Neural progenitor cell (in vitro differentiated cells): ENCODE measurements at regions not wholly inside any gene's neighbourhood (a gene's known extent, or its start where the extent isn't known, plus 50 kb on each side); places are given as distances from the start of the nearest gene placed in this dataset.

Source experiments
- DNase-seq: peaks from one replicate; pipeline ENCODE4 v3.0.0-alpha.2; 2016; ENCODE audit warnings: low spot score
- H2AFZ ChIP-seq: fragments of 200-600 bp; sonication (generic); replicated peaks from 2 replicates; pipeline ENCODE4 v1.6.1; 2016; ENCODE audit warnings: antibody characterized with exemption
- H3F3A ChIP-seq: fragments of 200-600 bp; sonication (generic); 2 replicates; pipeline ENCODE4 v1.6.1; 2016; ENCODE audit warnings: antibody characterized with exemption, low read depth
- H3K27ac ChIP-seq: fragments of 200-600 bp; sonication (generic); 2 replicates; pipeline ENCODE4 v1.5.1; 2016; ENCODE audit warnings: mild to moderate bottlenecking
- H3K27me3 ChIP-seq: fragments of 200-600 bp; sonication (generic); 2 replicates; pipeline ENCODE4 v1.6.1; 2016; ENCODE audit warnings: mild to moderate bottlenecking, moderate library complexity
- H3K36me3 ChIP-seq: fragments of 200-600 bp; sonication (generic); 2 replicates; pipeline ENCODE4 v1.5.1; 2016
- H3K4me1 ChIP-seq: fragments of 200-600 bp; sonication (generic); 2 replicates; pipeline ENCODE4 v1.6.1; 2016; ENCODE audit warnings: mixed run types
- H3K4me2 ChIP-seq: fragments of 200-600 bp; sonication (generic); 2 replicates; pipeline ENCODE4 v1.6.1; 2016
- H3K4me3 ChIP-seq: fragments of 200-600 bp; sonication (generic); 2 replicates; pipeline ENCODE4 v1.5.1; 2016
- H3K79me2 ChIP-seq: fragments of 200-600 bp; sonication (generic); 2 replicates; pipeline ENCODE4 v1.6.1; 2016; ENCODE audit warnings: low read depth
- H3K9ac ChIP-seq: fragments of 200-600 bp; sonication (generic); 2 replicates; pipeline ENCODE4 v1.6.1; 2016
- H3K9me3 ChIP-seq: fragments of 200-600 bp; sonication (generic); 2 replicates; pipeline ENCODE4 v1.5.1; 2016; ENCODE audit warnings: low read depth
- H4K20me1 ChIP-seq: fragments of 200-600 bp; sonication (generic); 2 replicates; pipeline ENCODE4 v1.6.1; 2016; ENCODE audit warnings: low read depth
- H3K27ac Mint-ChIP-seq: 3 replicates; pipeline ENCODE4 v1.8.0; 2021; ENCODE audit warnings: mixed read lengths
- H3K27me3 Mint-ChIP-seq: 2 replicates; pipeline ENCODE4 v1.8.0; 2022; ENCODE audit warnings: low read depth, mild to moderate bottlenecking, inconsistent platforms, moderate library complexity, mixed read lengths; ENCODE audit not compliant: insufficient read depth
- H3K36me3 Mint-ChIP-seq: 3 replicates; pipeline ENCODE4 v1.8.0; 2021; ENCODE audit warnings: mixed read lengths
- H3K4me1 Mint-ChIP-seq: 3 replicates; pipeline ENCODE4 v1.8.0; 2021; ENCODE audit warnings: mixed read lengths
- H3K4me3 Mint-ChIP-seq: 3 replicates; pipeline ENCODE4 v1.8.0; 2021; ENCODE audit warnings: mild to moderate bottlenecking, moderate library complexity, mixed read lengths
- H3K9me3 Mint-ChIP-seq: 3 replicates; pipeline ENCODE4 v1.8.0; 2020; ENCODE audit warnings: mixed read lengths
- EZH2 ChIP-seq: fragments of 200-600 bp; sonication (generic); IDR thresholded peaks from 2 replicates; pipeline ENCODE4 v1.6.1; 2017; ENCODE audit warnings: antibody characterized with exemption, mild to moderate bottlenecking, moderate library complexity
- EZH2phosphoT487 ChIP-seq: fragments of 200-600 bp; sonication (generic); IDR thresholded peaks from 2 replicates; pipeline ENCODE4 v1.6.1; 2017; ENCODE audit warnings: antibody characterized with exemption
- TF ChIP-seq, protein P1 (sequence below): fragments of 200-600 bp; sonication (generic); IDR thresholded peaks from 2 replicates; pipeline ENCODE4 v1.5.1; 2017; ENCODE audit warnings: antibody characterized with exemption, mild to moderate bottlenecking

GRCh38 chr2:15772086-15772595 is 168.2 kb upstream of the MYCN start:
- peaks cover 5% of the 10 kb centered on the region for H3K27me3 Mint-ChIP-seq
- Histone ChIP-seq H3K4me2 (no peak overlapping the region), H3K36me3 (no peaks in the 10 kb centered on the region), H4K20me1 (no peaks in the 10 kb centered on the region), H2AFZ (no peak overlapping the region), H3K4me3 (no peak overlapping the region), H3K79me2 (no peaks in the 10 kb centered on the region), H3K9me3 (no peaks in the 10 kb centered on the region), H3K4me1 (peaks cover 16% of the 10 kb centered on the region), H3K9ac (no peak overlapping the region), H3K27ac (no peak overlapping the region), H3K27me3 (no peaks in the 10 kb centered on the region), H3F3A (peaks cover 9% of the 10 kb centered on the region)
- H3K27ac Mint-ChIP-seq = no peak overlapping the region
- H3K9me3 Mint-ChIP-seq = peaks cover 11% of the 10 kb centered on the region
- no peak for DNase-seq
- H3K4me3 Mint-ChIP-seq = no peak overlapping the region
- peaks cover 35% of the 10 kb centered on the region for H3K4me1 Mint-ChIP-seq
- TF ChIP-seq, protein P1, sequence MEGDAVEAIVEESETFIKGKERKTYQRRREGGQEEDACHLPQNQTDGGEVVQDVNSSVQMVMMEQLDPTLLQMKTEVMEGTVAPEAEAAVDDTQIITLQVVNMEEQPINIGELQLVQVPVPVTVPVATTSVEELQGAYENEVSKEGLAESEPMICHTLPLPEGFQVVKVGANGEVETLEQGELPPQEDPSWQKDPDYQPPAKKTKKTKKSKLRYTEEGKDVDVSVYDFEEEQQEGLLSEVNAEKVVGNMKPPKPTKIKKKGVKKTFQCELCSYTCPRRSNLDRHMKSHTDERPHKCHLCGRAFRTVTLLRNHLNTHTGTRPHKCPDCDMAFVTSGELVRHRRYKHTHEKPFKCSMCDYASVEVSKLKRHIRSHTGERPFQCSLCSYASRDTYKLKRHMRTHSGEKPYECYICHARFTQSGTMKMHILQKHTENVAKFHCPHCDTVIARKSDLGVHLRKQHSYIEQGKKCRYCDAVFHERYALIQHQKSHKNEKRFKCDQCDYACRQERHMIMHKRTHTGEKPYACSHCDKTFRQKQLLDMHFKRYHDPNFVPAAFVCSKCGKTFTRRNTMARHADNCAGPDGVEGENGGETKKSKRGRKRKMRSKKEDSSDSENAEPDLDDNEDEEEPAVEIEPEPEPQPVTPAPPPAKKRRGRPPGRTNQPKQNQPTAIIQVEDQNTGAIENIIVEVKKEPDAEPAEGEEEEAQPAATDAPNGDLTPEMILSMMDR = no peak
- TF ChIP-seq EZH2 = no peak
- no peak for TF ChIP-seq EZH2phosphoT487
- H3K36me3 Mint-ChIP-seq = no peaks in the 10 kb centered on the region

DNA sequence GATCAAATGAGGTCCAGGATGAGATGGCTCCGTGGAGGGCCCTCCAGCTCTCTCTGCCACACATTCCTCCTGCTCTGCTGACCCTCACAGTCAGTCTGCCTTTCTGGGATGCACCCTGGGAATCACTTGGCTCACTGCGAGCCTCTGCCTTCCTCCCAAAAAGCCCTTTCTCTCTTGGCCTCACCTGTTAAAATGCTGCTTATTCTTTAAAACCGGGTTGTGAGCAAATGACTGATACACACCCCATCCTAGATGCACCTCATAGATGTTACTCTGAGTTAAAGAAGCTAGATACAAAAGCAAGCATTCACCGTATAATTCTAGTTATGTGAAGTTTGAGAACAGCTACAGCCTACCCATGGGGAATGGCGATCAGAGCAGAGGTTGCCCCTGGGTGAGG is 167.7 kb upstream of the MYCN start:
- H4K20me1 ChIP-seq = no peaks in the 10 kb centered on the region
- Mint-ChIP-seq H3K36me3 (no peaks in the 10 kb centered on the region), H3K4me3 (no peak overlapping the region), H3K9me3 (peaks cover 11% of the 10 kb centered on the region), H3K27me3 (peaks cover 5% of the 10 kb centered on the region), H3K4me1 (peaks cover 35% of the 10 kb centered on the region), H3K27ac (no peak overlapping the region)
- TF ChIP-seq EZH2phosphoT487 = no peak
- no peak overlapping the region for H3K4me3 ChIP-seq
- no peak overlapping the region for H3K27ac ChIP-seq
- H3F3A ChIP-seq = peaks cover 9% of the 10 kb centered on the region
- H2AFZ ChIP-seq = no peak overlapping the region
- H3K79me2 ChIP-seq = no peaks in the 10 kb centered on the region
- H3K4me2 ChIP-seq = no peak overlapping the region
- no peaks in the 10 kb centered on the region for H3K27me3 ChIP-seq
- H3K4me1 ChIP-seq = peaks cover 15% of the 10 kb centered on the region
- DNase-seq = no peak
- no peak overlapping the region for H3K9ac ChIP-seq
- H3K9me3 ChIP-seq = no peaks in the 10 kb centered on the region
- no peaks in the 10 kb centered on the region for H3K36me3 ChIP-seq

GRCh38 chr2:15773204-15773603 is 167.1 kb upstream of the MYCN start:
- Histone ChIP-seq H3K9ac (no peak overlapping the region), H3K4me1 (peaks cover 10% of the 10 kb centered on the region), H3K4me3 (no peak overlapping the region), H3K36me3 (no peaks in the 10 kb centered on the region), H3F3A (peaks cover 8% of the 10 kb centered on the region), H3K4me2 (no peak overlapping the region), H2AFZ (no peak overlapping the region), H3K79me2 (no peaks in the 10 kb centered on the region), H3K9me3 (no peaks in the 10 kb centered on the region), H4K20me1 (no peaks in the 10 kb centered on the region), H3K27me3 (no peaks in the 10 kb centered on the region), H3K27ac (no peak overlapping the region)
- DNase-seq = no peak
- Mint-ChIP-seq H3K4me1 (peaks cover 30% of the 10 kb centered on the region), H3K9me3 (peaks cover 11% of the 10 kb centered on the region), H3K4me3 (no peak overlapping the region), H3K27me3 (peaks cover 5% of the 10 kb centered on the region), H3K36me3 (no peaks in the 10 kb centered on the region), H3K27ac (no peak overlapping the region)
- TF ChIP-seq, protein P1 = no peak
- TF ChIP-seq EZH2 (no peak), EZH2phosphoT487 (no peak)

GRCh38 chr2:15773846-15774245 is 166.5 kb upstream of the MYCN start:
- H3K4me1 ChIP-seq = peaks cover 4% of the 10 kb centered on the region
- H3K27ac Mint-ChIP-seq = no peak overlapping the region
- H3K79me2 ChIP-seq = no peaks in the 10 kb centered on the region
- H3K4me3 ChIP-seq = no peak overlapping the region
- H3K4me2 ChIP-seq = no peak overlapping the region
- H3K9ac ChIP-seq = no peak overlapping the region
- no peak overlapping the region for H2AFZ ChIP-seq
- peaks cover 5% of the 10 kb centered on the region for H3K27me3 Mint-ChIP-seq
- no peak overlapping the region for H3K4me3 Mint-ChIP-seq
- TF ChIP-seq EZH2 (no peak), EZH2phosphoT487 (no peak)
- TF ChIP-seq, protein P1 = no peak
- peaks cover 11% of the 10 kb centered on the region for H3K9me3 Mint-ChIP-seq
- H3K27me3 ChIP-seq = no peaks in the 10 kb centered on the region
- no peaks in the 10 kb centered on the region for H4K20me1 ChIP-seq
- H3K27ac ChIP-seq = no peak overlapping the region
- peaks cover 24% of the 10 kb centered on the region for H3K4me1 Mint-ChIP-seq
- peaks cover 2% of the 10 kb centered on the region for H3F3A ChIP-seq
- H3K36me3 ChIP-seq = no peaks in the 10 kb centered on the region
- DNase-seq = no peak
- H3K36me3 Mint-ChIP-seq = no peaks in the 10 kb centered on the region
- H3K9me3 ChIP-seq = no peaks in the 10 kb centered on the region
